ENCODE measurements at regions not wholly inside any gene's neighbourhood (a gene's known extent, or its start where the extent isn't known, plus 50 kb on each side); places are given as distances from the start of the nearest gene placed in this dataset.

DNA sequence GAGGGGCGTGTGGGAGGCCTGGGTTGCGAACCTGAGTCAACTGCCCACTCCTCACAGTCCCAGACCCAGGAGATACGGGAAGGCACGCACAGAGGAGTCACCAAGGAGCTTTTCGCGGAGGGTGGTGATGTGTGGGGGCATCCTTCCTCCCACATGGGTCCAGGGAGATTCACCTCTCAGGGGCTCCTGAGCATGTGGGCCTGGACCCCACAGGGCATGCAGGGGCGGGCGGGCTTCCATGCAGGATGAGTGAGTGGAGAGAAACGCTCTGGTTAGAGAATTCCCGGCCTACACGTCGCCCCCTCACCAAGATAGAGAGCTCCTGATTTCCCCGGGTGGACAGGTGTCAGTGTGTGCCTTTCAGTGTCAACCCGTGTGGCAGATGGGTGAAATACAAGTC lies 641.7 kb upstream of the FZD8 start:
- no peak for DNase-seq (ENCODE audit: low spot score)
- intact Hi-C loops (cut with DNase I) = no loop called here

DNA sequence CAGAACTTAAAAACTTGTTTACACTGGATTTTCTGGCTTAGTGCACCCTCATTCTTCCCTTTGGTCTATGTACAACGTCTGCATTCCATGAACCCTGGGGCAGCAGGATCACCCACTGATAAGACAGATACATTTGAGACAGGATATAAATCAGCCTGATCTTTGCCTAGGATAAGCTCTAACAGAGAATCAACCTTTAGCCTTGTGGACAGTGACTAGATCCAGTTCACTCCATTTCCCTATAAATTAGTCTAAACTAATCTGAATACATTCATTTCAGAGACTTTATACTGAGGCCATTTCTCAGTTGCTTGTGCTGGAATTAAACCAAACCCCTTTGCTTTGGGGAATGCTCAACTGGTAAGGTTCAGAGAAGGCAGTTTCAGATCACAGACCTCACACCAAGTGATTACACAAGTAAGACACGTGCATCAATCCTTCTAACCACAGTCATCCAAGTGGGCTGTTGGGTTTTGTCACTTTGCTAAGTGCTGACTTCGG lies 639.8 kb upstream of the FZD8 start:
- intact Hi-C loops (cut with DNase I) = no loop called here

DNA sequence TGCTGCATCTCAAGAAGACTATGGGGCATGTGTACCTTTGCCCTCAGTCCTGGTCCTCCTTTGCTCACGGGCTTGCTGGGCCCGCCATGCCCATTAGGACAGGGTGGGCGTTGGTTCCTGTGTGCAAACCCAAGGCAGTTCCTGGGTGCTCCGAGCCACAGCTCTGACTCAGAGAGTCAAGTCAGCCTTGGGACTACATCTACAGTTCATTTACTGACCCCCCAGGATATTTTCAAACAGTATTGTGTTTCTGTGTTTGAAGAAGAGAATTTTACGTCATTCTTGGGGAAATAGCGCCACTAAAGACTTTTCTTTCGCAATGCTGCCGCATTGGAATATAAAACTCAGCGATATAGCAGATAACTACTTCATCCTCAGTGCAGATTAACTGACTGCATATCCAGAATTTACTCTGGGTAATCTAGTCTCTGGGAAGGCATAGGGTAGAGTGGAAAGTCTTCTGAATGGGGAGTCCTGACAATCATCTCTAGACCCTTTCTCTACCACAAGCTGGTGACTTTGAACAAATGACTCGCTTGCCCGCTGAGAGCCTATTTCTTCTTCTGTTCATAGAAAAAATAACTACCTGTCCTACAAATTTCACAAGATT lies 638.9 kb upstream of the FZD8 start:
- no peak for DNase-seq (ENCODE audit: low spot score)
- intact Hi-C loops (cut with DNase I) = no loop called here

More for the DNA sequence above, 639.8 kb upstream of the FZD8 start:
- no peak for DNase-seq (ENCODE audit: low spot score)

GRCh38 chr10:36280321-36280741 lies 638.2 kb upstream of the FZD8 start:
- intact Hi-C loops (cut with DNase I) = no loop called here

GRCh38 chr10:36278176-36278575 lies 636.1 kb upstream of the FZD8 start:
- no peak for DNase-seq (ENCODE audit: low spot score)
- intact Hi-C loops (cut with DNase I) = no loop called here

More at GRCh38 chr10:36280321-36280741, 638.2 kb upstream of the FZD8 start:
- no peak for DNase-seq (ENCODE audit: low spot score)

- intact Hi-C loops (cut with DNase I) = no loop called here
These were observed 635.4 kb upstream of the FZD8 start for GRCh38 chr10:36277459-36277858.

DNA sequence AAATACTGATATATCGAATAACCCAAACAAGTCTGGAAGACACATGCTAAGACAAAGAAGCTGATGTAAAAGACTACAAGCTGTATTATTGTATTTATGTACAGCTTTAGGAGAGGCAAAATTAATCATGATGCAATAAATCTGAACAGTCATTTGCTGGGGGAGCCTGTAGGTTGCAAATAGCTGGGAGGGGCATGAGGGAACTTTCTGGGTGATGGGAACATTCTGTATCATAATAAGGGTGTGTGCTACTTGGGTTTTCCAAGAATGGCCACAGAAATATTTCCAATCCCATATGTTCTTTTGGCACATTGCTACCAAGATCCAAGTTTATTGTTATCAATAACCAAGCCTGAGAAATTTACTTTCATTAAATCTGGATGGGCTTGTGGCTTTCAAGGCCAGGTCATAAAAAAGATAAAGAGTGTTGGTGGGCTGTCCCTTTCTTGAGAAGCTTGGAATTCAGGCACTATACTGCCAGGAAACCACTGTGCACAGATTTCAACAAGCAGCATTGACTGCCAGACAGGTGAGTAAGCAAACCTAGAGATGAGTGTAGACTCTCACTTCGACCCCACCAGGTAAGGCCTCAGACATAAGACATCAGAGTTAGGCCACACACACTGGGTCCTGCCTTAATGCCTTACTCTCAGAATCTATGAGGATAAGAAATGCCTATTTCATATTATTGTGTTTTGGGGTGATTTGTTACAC lies 629.7 kb upstream of the FZD8 start:
- no peak for DNase-seq (ENCODE audit: low spot score)
- intact Hi-C loops (cut with DNase I) = no loop called here

More at GRCh38 chr10:36277459-36277858, 635.4 kb upstream of the FZD8 start:
- no peak for DNase-seq (ENCODE audit: low spot score)

- intact Hi-C loops (cut with DNase I) = no loop called here
- no peak for DNase-seq (ENCODE audit: low spot score)
These were observed 627.1 kb upstream of the FZD8 start for GRCh38 chr10:36269222-36269621.

- intact Hi-C loops (cut with DNase I) = no loop called here
- no peak for DNase-seq (ENCODE audit: low spot score)
These were observed 624.8 kb upstream of the FZD8 start for GRCh38 chr10:36266923-36267322.

GRCh38 chr10:36265741-36266140 lies 623.6 kb upstream of the FZD8 start:
- no peak for DNase-seq (ENCODE audit: low spot score)
- intact Hi-C loops (cut with DNase I) = no loop called here

GRCh38 chr10:36263871-36264270 lies 621.8 kb upstream of the FZD8 start:
- intact Hi-C loops (cut with DNase I) = no loop called here
- no peak for DNase-seq (ENCODE audit: low spot score)

DNA sequence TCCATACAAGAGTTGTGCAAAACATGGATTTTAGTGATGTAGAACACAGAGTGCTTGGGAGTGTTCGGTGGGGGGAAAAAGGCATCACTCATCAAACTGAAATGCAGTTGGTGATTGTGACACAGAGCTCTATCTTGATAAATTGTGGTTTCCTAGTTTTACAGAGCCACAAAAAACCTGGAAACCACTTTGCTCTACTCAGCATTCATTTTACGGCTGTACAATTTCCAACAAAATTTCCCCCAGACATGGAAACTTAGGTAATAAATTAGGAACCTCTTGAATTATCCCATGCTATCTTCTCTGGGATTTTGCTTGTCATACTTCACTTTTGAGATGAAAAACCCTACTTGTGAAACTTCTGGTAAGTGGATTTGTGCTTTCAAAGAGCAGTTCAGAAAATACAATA lies 614.9 kb upstream of the FZD8 start:
- intact Hi-C loops (cut with DNase I) = no loop called here
- no peak for DNase-seq (ENCODE audit: low spot score)

GRCh38 chr10:36256166-36256565 lies 614.1 kb upstream of the FZD8 start:
- intact Hi-C loops (cut with DNase I) = no loop called here
- DNase-seq (ENCODE audit: low spot score) = no peak

DNA sequence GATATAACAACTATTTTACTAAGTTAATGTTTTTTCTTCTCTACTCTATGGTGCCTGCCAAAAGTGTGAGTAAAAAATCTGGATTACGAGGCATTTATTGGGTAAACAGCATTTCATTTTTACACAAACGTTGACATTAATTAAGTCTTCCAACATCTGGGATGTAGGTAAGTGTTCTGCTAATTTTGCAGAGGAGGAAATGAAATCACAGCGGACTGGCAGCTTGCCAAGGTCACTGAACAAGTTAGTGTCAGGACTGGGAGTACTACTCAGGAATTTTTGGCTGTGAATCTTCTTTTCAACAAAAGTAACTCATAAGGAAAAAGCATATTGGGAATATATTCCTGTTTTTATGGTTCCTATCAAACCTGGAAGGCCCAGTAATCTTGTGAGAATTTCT lies 612.1 kb upstream of the FZD8 start:
- intact Hi-C loops (cut with DNase I) = no loop called here

GRCh38 chr10:36253731-36254130 lies 611.6 kb upstream of the FZD8 start:
- DNase-seq (ENCODE audit: low spot score) = no peak
- intact Hi-C loops (cut with DNase I) = no loop called here

More for the DNA sequence above, 612.1 kb upstream of the FZD8 start:
- no peak for DNase-seq (ENCODE audit: low spot score)

GRCh38 chr10:36251068-36251467 lies 609.0 kb upstream of the FZD8 start:
- intact Hi-C loops (cut with DNase I) = no loop called here
- DNase-seq (ENCODE audit: low spot score) = no peak

DNA sequence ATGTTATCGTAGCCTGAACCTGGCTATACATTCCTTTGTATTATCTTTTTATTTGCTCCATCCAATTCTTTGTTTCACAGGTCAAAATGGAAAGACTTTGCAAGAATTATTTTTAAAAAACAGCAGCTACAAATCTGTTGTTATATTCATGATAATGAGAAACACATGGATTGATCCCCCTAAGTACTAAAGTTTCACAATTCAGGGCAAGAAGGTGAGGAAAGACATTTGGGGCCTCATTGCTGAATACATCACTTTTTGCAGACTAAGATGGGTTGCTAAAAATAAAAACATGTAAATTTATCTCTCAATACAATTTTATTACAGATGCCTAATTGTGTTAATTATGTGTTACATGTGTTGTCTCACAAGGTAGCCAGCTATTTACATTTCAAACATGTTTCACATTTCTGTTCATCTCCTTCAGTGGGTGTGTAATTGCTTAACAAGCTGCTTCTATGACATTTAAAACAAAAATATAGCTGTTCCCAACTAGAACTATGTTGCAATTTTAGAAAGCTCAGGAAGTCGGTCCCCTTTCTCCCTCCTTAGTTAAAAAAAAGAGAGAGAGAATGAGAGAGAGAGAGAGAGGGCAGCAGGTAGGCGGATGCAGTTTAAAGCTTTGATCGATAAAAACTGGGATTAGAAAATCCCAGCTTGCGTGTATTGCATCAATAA lies 606.3 kb upstream of the FZD8 start:
- no peak for DNase-seq (ENCODE audit: low spot score)
- intact Hi-C loops (cut with DNase I) = no loop called here

GRCh38 chr10:36247478-36247877 lies 605.4 kb upstream of the FZD8 start:
- no peak for DNase-seq (ENCODE audit: low spot score)
- intact Hi-C loops (cut with DNase I) = no loop called here

GRCh38 chr10:36236931-36237330 lies 594.8 kb upstream of the FZD8 start:
- no peak for DNase-seq (ENCODE audit: low spot score)
- intact Hi-C loops (cut with DNase I) = no loop called here

DNA sequence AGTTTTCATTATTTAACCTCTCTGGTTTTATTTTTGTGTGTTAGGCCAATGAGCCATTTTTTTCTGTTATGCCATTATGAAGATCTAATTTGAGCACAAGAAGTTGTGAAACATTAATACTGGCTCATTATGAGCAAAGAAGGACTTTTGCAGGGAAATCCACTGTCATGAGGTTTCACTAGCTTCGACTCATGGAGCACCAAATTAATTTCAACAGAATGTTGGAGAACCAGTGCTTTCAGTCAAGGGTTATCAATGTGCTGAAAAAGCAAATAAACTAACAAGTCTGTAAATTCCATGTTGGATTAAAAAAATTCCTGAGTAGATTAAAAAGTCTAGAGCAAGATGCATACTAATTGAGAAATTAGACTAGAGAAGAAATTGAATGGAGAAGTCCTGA lies 594.2 kb upstream of the FZD8 start:
- DNase-seq (ENCODE audit: low spot score) = no peak
- intact Hi-C loops (cut with DNase I) = no loop called here

GRCh38 chr10:36232935-36233334 lies 590.8 kb upstream of the FZD8 start:
- DNase-seq (ENCODE audit: low spot score) = no peak
- intact Hi-C loops (cut with DNase I) = no loop called here

All from cardiac septum (tissue), 1 donor.